K562 (cell line): ENCODE measurements at regions not wholly inside any gene's neighbourhood (a gene's known extent, or its start where the extent isn't known, plus 50 kb on each side); places are given as distances from the start of the nearest gene placed in this dataset.

ENCODE experiments used
- ATAC-seq: fragments of 200-7000 bp; cut with Tn5 transposase; 3 replicates; pipeline ENCODE4 v1.9.1; 2020; ENCODE audit warnings: moderate library complexity
- BruUV-seq: library from RNA; stranded (reverse); fragments of 400-500 nt; replicated peaks from 2 replicates; lab custom pipeline; 2021; lab: Mats Ljungman, UMichigan
- CTCF ChIA-PET: fragments of 300-600 bp; formaldehyde crosslinking; extraction: SDS; loops from one replicate; lab custom pipeline; 2021; ENCODE audit warnings: low intra/inter-chr PET ratio; lab: Yijun Ruan, JAX
- POLR2A ChIA-PET: fragments of 300-600, 350-650 bp; sonication (Branson Sonifier 250); formaldehyde crosslinking; extraction: SDS; loops from one replicate; lab custom pipeline; 2021; ENCODE audit warnings: antibody characterized with exemption, inconsistent platforms; lab: Yijun Ruan, JAX
- DNase-seq, 4 experiments: peaks; one replicate each; pipeline versions ENCODE4 v3.0.0 to v3.0.0-alpha.2; 2011 to 2018; ENCODE audit warnings: low spot score in 3 of 4, mixed read lengths in 3 of 4; ENCODE audit errors: extremely low read depth in 1 of 4
- FAIRE-seq: peaks from 2 replicates; lab custom pipeline; 2011; peaks lifted over from hg19 to GRCh38; lab: Jason Lieb, UNC
- H2AFZ ChIP-seq: 2 replicates; pipeline ENCODE4 v1.6.0; 2011; ENCODE audit warnings: low read depth, low read length, control low read depth, inconsistent platforms
- H3K27ac ChIP-seq: fragments of 200-600 bp; 3 replicates; pipeline ENCODE4 v1.8.0; 2011; ENCODE audit warnings: low read depth, mild to moderate bottlenecking, control low read depth, inconsistent platforms, low read length, moderate library complexity, mixed read lengths; ENCODE audit errors: extremely low read depth
- H3K27me3 ChIP-seq, 2 experiments: fragments of 300-600 bp in 1 of 2; 2 replicates in 1 of 2; 3 replicates in 1 of 2; pipeline versions ENCODE4 v1.6.0 to v1.8.0; 2011; ENCODE audit warnings: inconsistent platforms in 2 of 2, low read length in 2 of 2, mild to moderate bottlenecking in 1 of 2, mixed read lengths in 1 of 2, moderate library complexity in 1 of 2; ENCODE audit not compliant: control insufficient read depth in 2 of 2, insufficient read depth in 2 of 2
- H3K36me3 ChIP-seq: fragments of 300-600 bp; 3 replicates; pipeline ENCODE4 v1.8.0; 2011; ENCODE audit warnings: mild to moderate bottlenecking, low read length, inconsistent platforms; ENCODE audit not compliant: control insufficient read depth, insufficient read depth
- H3K4me1 ChIP-seq, 2 experiments: fragments of 200-600 bp in 1 of 2; replicated peaks in 1 of 2; 2 replicates in 1 of 2; 3 replicates in 1 of 2; pipeline versions ENCODE4 v1.5.1 to v1.8.0; 2011; ENCODE audit warnings: inconsistent platforms in 2 of 2, low read length in 2 of 2, mild to moderate bottlenecking in 1 of 2, mixed read lengths in 1 of 2, moderate library complexity in 1 of 2; ENCODE audit not compliant: control insufficient read depth in 2 of 2, insufficient read depth in 2 of 2
- H3K4me2 ChIP-seq: 2 replicates; pipeline ENCODE4 v1.6.1; 2011; ENCODE audit warnings: low read length, control low read depth, inconsistent platforms, mixed read lengths; ENCODE audit not compliant: insufficient read depth
- H3K4me3 ChIP-seq: fragments of 200-600 bp; sonication (generic), shearing (Covaris generic); 2 replicates; pipeline ENCODE4 v1.5.1; 2016; ENCODE audit warnings: control low read depth, inconsistent platforms
- H3K79me2 ChIP-seq: fragments of 200-600 bp; 3 replicates; pipeline ENCODE4 v1.8.0; 2011; ENCODE audit warnings: low read length, inconsistent platforms; ENCODE audit not compliant: control insufficient read depth, insufficient read depth
- H3K9ac ChIP-seq, 2 experiments: 2 replicates each; pipeline versions ENCODE4 v1.6.0 to v1.6.1; 2011; ENCODE audit warnings: low read depth in 2 of 2, low read length in 2 of 2, control low read depth in 1 of 2, inconsistent platforms in 1 of 2, mild to moderate bottlenecking in 1 of 2, mixed read lengths in 1 of 2; ENCODE audit not compliant: insufficient read depth in 1 of 2
- H3K9me1 ChIP-seq: one replicate; pipeline ENCODE4 v1.6.0; 2011; ENCODE audit warnings: inconsistent platforms, mild to moderate bottlenecking, low read length, moderate library complexity; ENCODE audit not compliant: control insufficient read depth, insufficient read depth
- H3K9me3 ChIP-seq: replicated peaks from 2 replicates; pipeline ENCODE4 v1.5.1; 2011; ENCODE audit warnings: low read depth, low read length, inconsistent platforms; ENCODE audit not compliant: control insufficient read depth, insufficient read depth
- H4K20me1 ChIP-seq: replicated peaks from 2 replicates; pipeline ENCODE4 v1.6.1; 2011; ENCODE audit warnings: low read length, inconsistent platforms, mixed read lengths; ENCODE audit not compliant: control insufficient read depth, insufficient read depth
- ATF3 ChIP-seq, 2 experiments: fragments of 450-650 bp in 1 of 2; sonication (generic) in 1 of 2; formaldehyde crosslinking in 1 of 2; IDR thresholded peaks in 1 of 2; conservative IDR thresholded peaks in 1 of 2; 2 replicates each; pipeline versions ENCODE4 v1.6.1 to v1.8.1; 2016 to 2023; ENCODE audit warnings: mild to moderate bottlenecking in 2 of 2, moderate library complexity in 2 of 2, inconsistent platforms in 1 of 2, missing genetic modification reagents in 1 of 2
- FOSL1 ChIP-seq: fragments of 200-800 bp; sonication (Bioruptor generic); conservative IDR thresholded peaks from 2 replicates; pipeline ENCODE4 v1.6.1; 2016; ENCODE audit warnings: missing genetic modification characterization, missing compliant biosample characterization
- IRF9 ChIP-seq: fragments of 450-650 bp; IDR thresholded peaks from 2 replicates; pipeline ENCODE4 v1.6.1; 2016; ENCODE audit warnings: missing biosample characterization, missing genetic modification characterization
- MIER1 ChIP-seq: fragments of 450-650 bp; IDR thresholded peaks from 2 replicates; pipeline ENCODE4 v1.6.1; 2016; ENCODE audit warnings: antibody characterized with exemption, mild to moderate bottlenecking, low read depth
- POLR2H ChIP-seq: IDR thresholded peaks from 2 replicates; pipeline ENCODE4 v1.6.1; 2016; ENCODE audit warnings: missing genetic modification characterization, low read depth, mild to moderate bottlenecking, control low read depth, missing compliant biosample characterization, moderate library complexity
- PTBP1 ChIP-seq: fragments of 200-400 bp; formaldehyde crosslinking; IDR thresholded peaks from 2 replicates; pipeline ENCODE4 v1.6.1; 2017; ENCODE audit warnings: low read depth, low read length
- RBM25 ChIP-seq: fragments of 200-400 bp; formaldehyde crosslinking; IDR thresholded peaks from 2 replicates; pipeline ENCODE4 v1.6.1; 2018; ENCODE audit warnings: low read length, low read depth, moderate library complexity; ENCODE audit not compliant: severe bottlenecking
- RFX1 ChIP-seq: fragments of 450-650 bp; IDR thresholded peaks from 2 replicates; pipeline ENCODE4 v1.6.1; 2016; ENCODE audit warnings: mild to moderate bottlenecking, moderate library complexity
- SMARCB1 ChIP-seq: IDR thresholded peaks from 2 replicates; pipeline ENCODE4 v1.6.1; 2011; ENCODE audit warnings: improper control_type of control experiment, low read depth; ENCODE audit not compliant: insufficient read length
- TEAD1 ChIP-seq, 2 experiments: fragments of 450-650 bp in 1 of 2; sonication (generic) in 1 of 2; formaldehyde crosslinking; IDR thresholded peaks; 2 replicates each; pipeline versions ENCODE4 v1.4.0 to v1.8.0; 2020 to 2022; ENCODE audit warnings: mild to moderate bottlenecking in 2 of 2, missing genetic modification reagents in 1 of 2
- ZC3H4 ChIP-seq: sonication (generic); formaldehyde crosslinking; IDR thresholded peaks from 2 replicates; pipeline ENCODE4 v1.9.0; 2021; ENCODE audit warnings: missing genetic modification reagents, borderline replicate concordance
- WGBS: fragments of 100-300 bp; shearing (Covaris generic); methylation state at CpG from one replicate; pipeline ENCODE4 v1.1.6; 2016; ENCODE audit warnings: low coverage, mixed read lengths; ENCODE audit not compliant: insufficient coverage; ENCODE audit errors: missing lambda C conversion rate; 5-methylcytosine and 5-hydroxymethylcytosine counted together
- in situ Hi-C: fragments of 300-500 bp; cut with MboI; formaldehyde crosslinking; loops from 4 replicates; pipeline ENCODE4 v1.15.0; 2018; ENCODE audit warnings: inconsistent platforms, mixed read lengths
- intact Hi-C: fragments of 100-400 bp; cut with micrococcal nuclease; formaldehyde crosslinking; loops from 2 replicates; pipeline ENCODE4 v1.14.2; 2022
- TF ChIP-seq, protein P1 (sequence below): IDR thresholded peaks from 2 replicates; pipeline ENCODE4 v1.6.1; 2016; ENCODE audit warnings: missing genetic modification characterization, missing compliant biosample characterization

DNA sequence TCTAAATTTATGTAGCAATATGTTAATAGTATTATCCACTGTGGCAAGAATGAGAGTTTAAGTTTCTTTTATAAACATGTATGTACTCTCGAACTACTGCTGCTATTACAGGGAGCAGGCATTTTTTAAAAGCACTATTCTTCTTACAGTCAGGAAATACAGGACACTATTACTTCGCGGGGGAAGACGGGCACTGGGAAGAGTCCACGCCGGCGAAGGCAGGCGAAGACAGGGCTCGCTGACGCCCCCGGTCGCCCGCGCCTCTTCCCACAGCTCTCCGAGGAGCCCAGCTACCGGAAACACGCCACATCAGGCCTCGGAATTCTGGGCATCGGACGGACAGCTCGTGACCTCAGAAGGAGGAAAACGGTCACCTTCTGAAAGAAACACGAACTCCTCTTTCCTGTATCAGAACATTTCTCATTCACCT, 90.2 kb downstream of the FAM161A start (continued):
- TF ChIP-seq ZC3H4 (no peak), SMARCB1 (no peak)
- TF ChIP-seq, protein P1, sequence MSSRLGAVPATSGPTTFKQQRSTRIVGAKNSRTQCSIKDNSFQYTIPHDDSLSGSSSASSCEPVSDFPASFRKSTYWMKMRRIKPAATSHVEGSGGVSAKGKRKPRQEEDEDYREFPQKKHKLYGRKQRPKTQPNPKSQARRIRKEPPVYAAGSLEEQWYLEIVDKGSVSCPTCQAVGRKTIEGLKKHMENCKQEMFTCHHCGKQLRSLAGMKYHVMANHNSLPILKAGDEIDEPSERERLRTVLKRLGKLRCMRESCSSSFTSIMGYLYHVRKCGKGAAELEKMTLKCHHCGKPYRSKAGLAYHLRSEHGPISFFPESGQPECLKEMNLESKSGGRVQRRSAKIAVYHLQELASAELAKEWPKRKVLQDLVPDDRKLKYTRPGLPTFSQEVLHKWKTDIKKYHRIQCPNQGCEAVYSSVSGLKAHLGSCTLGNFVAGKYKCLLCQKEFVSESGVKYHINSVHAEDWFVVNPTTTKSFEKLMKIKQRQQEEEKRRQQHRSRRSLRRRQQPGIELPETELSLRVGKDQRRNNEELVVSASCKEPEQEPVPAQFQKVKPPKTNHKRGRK (tag): no peak

DNA sequence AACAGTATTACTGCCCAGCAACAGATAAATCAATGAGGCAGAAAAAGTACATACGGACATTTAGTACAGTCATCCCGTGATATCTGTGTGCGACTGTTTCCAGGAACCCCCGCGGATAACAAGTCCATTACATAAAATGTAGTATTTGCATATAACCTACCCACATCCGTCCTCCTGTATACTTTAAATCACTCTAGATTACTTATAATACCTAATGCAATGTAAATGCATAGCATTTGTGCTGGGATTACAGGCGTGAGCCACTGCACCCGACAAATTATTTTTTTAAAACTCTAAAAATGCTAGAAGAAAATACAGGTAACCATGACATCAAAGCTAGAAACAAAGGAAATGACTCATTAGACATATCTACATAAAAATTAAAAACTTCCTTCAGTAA, 91.6 kb downstream of the FAM161A start:
- WGBS: 59% methylated on average over 8 of the region's 8 CpGs
- H3K9me3 ChIP-seq: no peaks in the 10 kb centered on the region
- H4K20me1 ChIP-seq: no peaks in the 10 kb centered on the region
- H3K27me3 ChIP-seq: no peaks in the 10 kb centered on the region
- no peak overlapping the region for H3K27ac ChIP-seq
- intact Hi-C loops (no loop called here), in situ Hi-C loops (no loop called here)
- no peak overlapping the region for H3K4me3 ChIP-seq
- H3K4me2 ChIP-seq: no peak overlapping the region
- no TSS peak for BruUV-seq
- H3K79me2 ChIP-seq: peaks cover 6% of the 10 kb centered on the region; the same call in 2 of the 3 replicates
- H3K4me1 ChIP-seq: peaks cover 0 to 14% of the 10 kb centered on the region in 2 experiments; a peak in 2 of 5 replicates
- TF ChIP-seq FOSL1 (peak; percentile 45; the same call in 1 of the 2 replicates), RBM25 (peak; percentile 54), TEAD1 (CRISPR knock-in tag; IDR thresholded peaks at IDR 0.05) (no peak), MIER1 (peak; percentile 91), ATF3 (IDR thresholded peaks at IDR 0.05) (peak; percentile 37), ATF3 (CRISPR knock-in tag; conservative IDR thresholded peaks at IDR 0.05) (no peak), PTBP1 (0 out of 2 replicates have a peak, but pooled peaks have one; percentile 63), POLR2H (tag) (0 out of 2 replicates have a peak, but pooled peaks have one; percentile 14), IRF9 (no peak), RFX1 (peak; percentile 57; the same call in 1 of the 2 replicates)
- FAIRE-seq (no peak), DNase-seq (no peak), ATAC-seq (no peak)
- no peak overlapping the region for H2AFZ ChIP-seq
- no peaks in the 10 kb centered on the region for H3K36me3 ChIP-seq
- ChIA-PET POLR2A (no interaction called here), CTCF (no interaction called here)
- no peaks in the 10 kb centered on the region for H3K9me1 ChIP-seq
- H3K9ac ChIP-seq: no peak overlapping the region
